Loucy (cell line): ENCODE measurements at regions not wholly inside any gene's neighbourhood (a gene's known extent, or its start where the extent isn't known, plus 50 kb on each side); places are given as distances from the start of the nearest gene placed in this dataset.

ENCODE experiments used
- EZH2phosphoT487 ChIP-seq: fragments of 200-600 bp; IDR thresholded peaks from 2 replicates; pipeline ENCODE4 v1.6.1; 2018; ENCODE audit warnings: antibody characterized with exemption, mild to moderate bottlenecking, moderate library complexity, borderline replicate concordance
- TF ChIP-seq, protein P1 (sequence below): fragments of 200-600 bp; sonication (generic); conservative IDR thresholded peaks from 2 replicates; pipeline ENCODE4 v1.5.1; 2014; ENCODE audit warnings: mild to moderate bottlenecking, antibody characterized with exemption, low read length

DNA sequence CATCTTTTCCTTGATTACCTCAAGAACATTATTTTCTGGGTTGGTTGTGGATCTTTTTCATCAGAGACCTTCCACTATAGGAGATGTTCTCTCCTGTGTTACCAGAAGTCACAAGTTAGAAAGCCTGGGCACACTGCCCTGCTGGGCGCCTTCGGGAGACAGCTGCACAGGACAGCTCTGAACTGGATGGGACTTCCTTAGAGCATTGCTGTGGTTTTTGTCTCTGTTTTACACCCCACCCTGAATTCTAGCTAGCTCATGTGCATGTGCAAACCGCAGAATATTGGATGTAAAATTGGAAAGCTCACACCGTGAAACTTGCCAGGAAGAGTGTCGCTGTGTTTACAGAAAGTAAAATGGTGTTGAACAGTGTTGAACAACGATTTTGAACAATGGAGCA lies 54.4 kb upstream of the SEC61G start:
- TF ChIP-seq, protein P1, sequence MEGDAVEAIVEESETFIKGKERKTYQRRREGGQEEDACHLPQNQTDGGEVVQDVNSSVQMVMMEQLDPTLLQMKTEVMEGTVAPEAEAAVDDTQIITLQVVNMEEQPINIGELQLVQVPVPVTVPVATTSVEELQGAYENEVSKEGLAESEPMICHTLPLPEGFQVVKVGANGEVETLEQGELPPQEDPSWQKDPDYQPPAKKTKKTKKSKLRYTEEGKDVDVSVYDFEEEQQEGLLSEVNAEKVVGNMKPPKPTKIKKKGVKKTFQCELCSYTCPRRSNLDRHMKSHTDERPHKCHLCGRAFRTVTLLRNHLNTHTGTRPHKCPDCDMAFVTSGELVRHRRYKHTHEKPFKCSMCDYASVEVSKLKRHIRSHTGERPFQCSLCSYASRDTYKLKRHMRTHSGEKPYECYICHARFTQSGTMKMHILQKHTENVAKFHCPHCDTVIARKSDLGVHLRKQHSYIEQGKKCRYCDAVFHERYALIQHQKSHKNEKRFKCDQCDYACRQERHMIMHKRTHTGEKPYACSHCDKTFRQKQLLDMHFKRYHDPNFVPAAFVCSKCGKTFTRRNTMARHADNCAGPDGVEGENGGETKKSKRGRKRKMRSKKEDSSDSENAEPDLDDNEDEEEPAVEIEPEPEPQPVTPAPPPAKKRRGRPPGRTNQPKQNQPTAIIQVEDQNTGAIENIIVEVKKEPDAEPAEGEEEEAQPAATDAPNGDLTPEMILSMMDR: no peak
- TF ChIP-seq EZH2phosphoT487: no peak
